ENCODE measurements at regions not wholly inside any gene's neighbourhood (a gene's known extent, or its start where the extent isn't known, plus 50 kb on each side); places are given as distances from the start of the nearest gene placed in this dataset.

- TF ChIP-seq CTCF (IDR thresholded peaks at IDR 0.05; ENCODE audit: low read depth, low read length, missing input control) (no peak), JUND (IDR thresholded peaks at IDR 0.05) (no peak), YY1 (IDR thresholded peaks at IDR 0.05) (no peak), FOXA2 (IDR thresholded peaks at IDR 0.05) (no peak), TAF1 (conservative IDR thresholded peaks at IDR 0.05) (no peak), MAX (IDR thresholded peaks at IDR 0.05) (no peak), GABPA (IDR thresholded peaks at IDR 0.05 in 1 of 2, conservative IDR thresholded peaks at IDR 0.05 in 1 of 2) (no peak)
Observed at GRCh38 chr4:126344472-126344871, 1029.7 kb downstream of the FAT4 start.
